K562 (cell line): ENCODE measurements at regions not wholly inside any gene's neighbourhood (a gene's known extent, or its start where the extent isn't known, plus 50 kb on each side); places are given as distances from the start of the nearest gene placed in this dataset.

Experiments
- ARNT ChIP-seq, 2 experiments: fragments of 450-650 bp; IDR thresholded peaks; 2 replicates each; pipeline ENCODE4 v1.6.1; 2016; ENCODE audit warnings: mild to moderate bottlenecking in 1 of 2
- CTCF ChIP-seq, 3 experiments: IDR thresholded peaks in 2 of 3; conservative IDR thresholded peaks in 1 of 3; 2 replicates each; pipeline ENCODE4 v1.5.1; 2011 to 2012; ENCODE audit warnings: low read length in 3 of 3, mild to moderate bottlenecking in 3 of 3, control low read depth in 2 of 3, improper control_type of control experiment in 1 of 3, inconsistent platforms in 1 of 3, low read depth in 1 of 3, mixed read lengths in 1 of 3, moderate library complexity in 1 of 3; ENCODE audit not compliant: insufficient read depth in 2 of 3
- EP300 ChIP-seq: IDR thresholded peaks from 2 replicates; pipeline ENCODE4 v1.6.1; 2012; ENCODE audit warnings: low read length, improper control_type of control experiment
- GMEB1 ChIP-seq: fragments of 250-450 bp; sonication (Bioruptor Pico); IDR thresholded peaks from 2 replicates; pipeline ENCODE4 v1.4.0; 2020; ENCODE audit warnings: mild to moderate bottlenecking
- HINFP ChIP-seq: fragments of 450-650 bp; conservative IDR thresholded peaks from 2 replicates; pipeline ENCODE4 v1.6.1; 2016; ENCODE audit warnings: missing genetic modification characterization, low read depth, mild to moderate bottlenecking, control low read depth, missing compliant biosample characterization
- MXI1 ChIP-seq: IDR thresholded peaks from 2 replicates; pipeline ENCODE4 v1.6.1; 2011; ENCODE audit warnings: low read depth, mild to moderate bottlenecking, improper control_type of control experiment, low read length
- SMARCC2 ChIP-seq: fragments of 450-650 bp; IDR thresholded peaks from 2 replicates; pipeline ENCODE4 v1.6.1; 2017; ENCODE audit warnings: antibody characterized with exemption, moderate library complexity, mild to moderate bottlenecking, low read depth
- STAT6 ChIP-seq: sonication (generic); formaldehyde crosslinking; IDR thresholded peaks from 2 replicates; pipeline ENCODE4 v1.8.1; 2023; ENCODE audit warnings: mild to moderate bottlenecking, missing genetic modification reagents
- ZKSCAN1 ChIP-seq: fragments of 150-350 bp; IDR thresholded peaks from 2 replicates; pipeline ENCODE4 v1.6.1; 2016; ENCODE audit warnings: low read depth, low read length
- ZNF324 ChIP-seq: fragments of 250-450 bp; sonication (Bioruptor Pico); IDR thresholded peaks from 2 replicates; pipeline ENCODE4 v1.4.0; 2020; ENCODE audit warnings: mild to moderate bottlenecking
- ZNF717 ChIP-seq: fragments of 250-450 bp; sonication (Bioruptor Pico); IDR thresholded peaks from 2 replicates; pipeline ENCODE4 v1.5.0; 2021

GRCh38 chr12:132407451-132407961 lies 78.1 kb upstream of the GALNT9 start:
- TF ChIP-seq CTCF (IDR thresholded peaks at IDR 0.05 in 2 of 3, conservative IDR thresholded peaks at IDR 0.05 in 1 of 3; ENCODE audit: insufficient read depth in 2 of 3, low read depth in 1 of 3, low read length in 3 of 3) (no peak), MXI1 (no peak), EP300 (no peak), STAT6 (CRISPR knock-in tag) (no peak), ZKSCAN1 (no peak), ZNF324 (CRISPR knock-in tag) (no peak), GMEB1 (no peak), HINFP (no peak), ARNT (IDR thresholded peaks at IDR 0.05) (no peak), SMARCC2 (no peak), ZNF717 (CRISPR knock-in tag) (no peak)
